ENCODE measurements at regions not wholly inside any gene's neighbourhood (a gene's known extent, or its start where the extent isn't known, plus 50 kb on each side); places are given as distances from the start of the nearest gene placed in this dataset.

GRCh38 chr2:137771064-137771463 lies 193.2 kb upstream of the HNMT start:
- Histone ChIP-seq H3K27ac (ENCODE audit: low read depth in 1 of 2, low read length in 2 of 2) (no peak overlapping the region), H3K4me3 (ENCODE audit: low read depth in 1 of 3, low read length in 3 of 3) (no peak overlapping the region), H3K4me1 (ENCODE audit: control insufficient read depth in 4 of 4, insufficient read depth in 4 of 4, low read length in 3 of 4) (no peaks in the 10 kb centered on the region), H3K36me3 (ENCODE audit: control insufficient read depth in 4 of 4, insufficient read depth in 3 of 4, low read depth in 1 of 4, low read length in 3 of 4) (no peaks in the 10 kb centered on the region), H3K9ac (ENCODE audit: low read depth in 1 of 2, low read length in 2 of 2) (no peak overlapping the region), H3K9me3 (ENCODE audit: control insufficient read depth in 4 of 4, low read length in 3 of 4) (no peaks in the 10 kb centered on the region), H3K27me3 (ENCODE audit: control insufficient read depth in 4 of 4, insufficient read depth in 4 of 4, low read length in 3 of 4) (no peaks in the 10 kb centered on the region)
- TF ChIP-seq, protein P1, sequence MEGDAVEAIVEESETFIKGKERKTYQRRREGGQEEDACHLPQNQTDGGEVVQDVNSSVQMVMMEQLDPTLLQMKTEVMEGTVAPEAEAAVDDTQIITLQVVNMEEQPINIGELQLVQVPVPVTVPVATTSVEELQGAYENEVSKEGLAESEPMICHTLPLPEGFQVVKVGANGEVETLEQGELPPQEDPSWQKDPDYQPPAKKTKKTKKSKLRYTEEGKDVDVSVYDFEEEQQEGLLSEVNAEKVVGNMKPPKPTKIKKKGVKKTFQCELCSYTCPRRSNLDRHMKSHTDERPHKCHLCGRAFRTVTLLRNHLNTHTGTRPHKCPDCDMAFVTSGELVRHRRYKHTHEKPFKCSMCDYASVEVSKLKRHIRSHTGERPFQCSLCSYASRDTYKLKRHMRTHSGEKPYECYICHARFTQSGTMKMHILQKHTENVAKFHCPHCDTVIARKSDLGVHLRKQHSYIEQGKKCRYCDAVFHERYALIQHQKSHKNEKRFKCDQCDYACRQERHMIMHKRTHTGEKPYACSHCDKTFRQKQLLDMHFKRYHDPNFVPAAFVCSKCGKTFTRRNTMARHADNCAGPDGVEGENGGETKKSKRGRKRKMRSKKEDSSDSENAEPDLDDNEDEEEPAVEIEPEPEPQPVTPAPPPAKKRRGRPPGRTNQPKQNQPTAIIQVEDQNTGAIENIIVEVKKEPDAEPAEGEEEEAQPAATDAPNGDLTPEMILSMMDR (IDR thresholded peaks at IDR 0.05; ENCODE audit: low read depth, low read length, missing input control): no peak
- 72% methylated on average over 1 of the region's 1 CpG for WGBS
- DNase-seq (ENCODE audit: low spot score): no peak

DNA sequence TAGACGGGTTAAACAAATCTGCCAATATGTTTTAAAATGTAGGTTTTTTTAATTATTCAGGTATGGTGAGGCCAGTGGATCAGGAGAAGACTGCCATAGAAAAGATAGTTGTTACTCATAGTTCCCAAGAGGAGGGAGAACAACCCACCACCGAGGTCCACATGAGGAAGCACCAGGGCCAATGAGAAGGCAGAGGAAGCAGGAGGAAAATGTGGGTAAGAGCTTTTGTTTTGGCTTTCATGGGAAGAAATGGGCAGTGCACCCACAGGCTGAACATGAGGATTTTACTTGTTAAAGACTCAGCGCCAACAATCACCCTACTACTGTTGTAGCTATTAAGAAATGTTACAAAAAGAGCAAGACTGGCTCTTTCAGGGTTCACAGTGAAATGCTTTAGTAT lies 191.8 kb upstream of the HNMT start:
- H3K4me3 ChIP-seq (ENCODE audit: low read depth in 1 of 3, low read length in 3 of 3): no peak overlapping the region
- no peak for DNase-seq (ENCODE audit: low spot score)
- no peak overlapping the region for H3K27ac ChIP-seq (ENCODE audit: low read depth in 1 of 2, low read length in 2 of 2)
- H3K9ac ChIP-seq (ENCODE audit: low read depth in 1 of 2, low read length in 2 of 2): no peak overlapping the region
- no peaks in the 10 kb centered on the region for H3K4me1 ChIP-seq (ENCODE audit: control insufficient read depth in 4 of 4, insufficient read depth in 4 of 4, low read length in 3 of 4)
- no peaks in the 10 kb centered on the region for H3K9me3 ChIP-seq (ENCODE audit: control insufficient read depth in 4 of 4, low read length in 3 of 4)
- WGBS: 73% methylated on average over 3 of the region's 3 CpGs
- TF ChIP-seq YY1 (IDR thresholded peaks at IDR 0.05): no peak
- TF ChIP-seq NR2F2 (IDR thresholded peaks at IDR 0.05): no peak
- TF ChIP-seq, protein P2, sequence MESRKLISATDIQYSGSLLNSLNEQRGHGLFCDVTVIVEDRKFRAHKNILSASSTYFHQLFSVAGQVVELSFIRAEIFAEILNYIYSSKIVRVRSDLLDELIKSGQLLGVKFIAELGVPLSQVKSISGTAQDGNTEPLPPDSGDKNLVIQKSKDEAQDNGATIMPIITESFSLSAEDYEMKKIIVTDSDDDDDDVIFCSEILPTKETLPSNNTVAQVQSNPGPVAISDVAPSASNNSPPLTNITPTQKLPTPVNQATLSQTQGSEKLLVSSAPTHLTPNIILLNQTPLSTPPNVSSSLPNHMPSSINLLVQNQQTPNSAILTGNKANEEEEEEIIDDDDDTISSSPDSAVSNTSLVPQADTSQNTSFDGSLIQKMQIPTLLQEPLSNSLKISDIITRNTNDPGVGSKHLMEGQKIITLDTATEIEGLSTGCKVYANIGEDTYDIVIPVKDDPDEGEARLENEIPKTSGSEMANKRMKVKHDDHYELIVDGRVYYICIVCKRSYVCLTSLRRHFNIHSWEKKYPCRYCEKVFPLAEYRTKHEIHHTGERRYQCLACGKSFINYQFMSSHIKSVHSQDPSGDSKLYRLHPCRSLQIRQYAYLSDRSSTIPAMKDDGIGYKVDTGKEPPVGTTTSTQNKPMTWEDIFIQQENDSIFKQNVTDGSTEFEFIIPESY (IDR thresholded peaks at IDR 0.05): no peak
- TF ChIP-seq, protein P3, sequence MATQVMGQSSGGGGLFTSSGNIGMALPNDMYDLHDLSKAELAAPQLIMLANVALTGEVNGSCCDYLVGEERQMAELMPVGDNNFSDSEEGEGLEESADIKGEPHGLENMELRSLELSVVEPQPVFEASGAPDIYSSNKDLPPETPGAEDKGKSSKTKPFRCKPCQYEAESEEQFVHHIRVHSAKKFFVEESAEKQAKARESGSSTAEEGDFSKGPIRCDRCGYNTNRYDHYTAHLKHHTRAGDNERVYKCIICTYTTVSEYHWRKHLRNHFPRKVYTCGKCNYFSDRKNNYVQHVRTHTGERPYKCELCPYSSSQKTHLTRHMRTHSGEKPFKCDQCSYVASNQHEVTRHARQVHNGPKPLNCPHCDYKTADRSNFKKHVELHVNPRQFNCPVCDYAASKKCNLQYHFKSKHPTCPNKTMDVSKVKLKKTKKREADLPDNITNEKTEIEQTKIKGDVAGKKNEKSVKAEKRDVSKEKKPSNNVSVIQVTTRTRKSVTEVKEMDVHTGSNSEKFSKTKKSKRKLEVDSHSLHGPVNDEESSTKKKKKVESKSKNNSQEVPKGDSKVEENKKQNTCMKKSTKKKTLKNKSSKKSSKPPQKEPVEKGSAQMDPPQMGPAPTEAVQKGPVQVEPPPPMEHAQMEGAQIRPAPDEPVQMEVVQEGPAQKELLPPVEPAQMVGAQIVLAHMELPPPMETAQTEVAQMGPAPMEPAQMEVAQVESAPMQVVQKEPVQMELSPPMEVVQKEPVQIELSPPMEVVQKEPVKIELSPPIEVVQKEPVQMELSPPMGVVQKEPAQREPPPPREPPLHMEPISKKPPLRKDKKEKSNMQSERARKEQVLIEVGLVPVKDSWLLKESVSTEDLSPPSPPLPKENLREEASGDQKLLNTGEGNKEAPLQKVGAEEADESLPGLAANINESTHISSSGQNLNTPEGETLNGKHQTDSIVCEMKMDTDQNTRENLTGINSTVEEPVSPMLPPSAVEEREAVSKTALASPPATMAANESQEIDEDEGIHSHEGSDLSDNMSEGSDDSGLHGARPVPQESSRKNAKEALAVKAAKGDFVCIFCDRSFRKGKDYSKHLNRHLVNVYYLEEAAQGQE (IDR thresholded peaks at IDR 0.05): no peak
- no peaks in the 10 kb centered on the region for H3K27me3 ChIP-seq (ENCODE audit: control insufficient read depth in 4 of 4, insufficient read depth in 4 of 4, low read length in 3 of 4)
- H3K36me3 ChIP-seq (ENCODE audit: control insufficient read depth in 4 of 4, insufficient read depth in 3 of 4, low read depth in 1 of 4, low read length in 3 of 4): no peaks in the 10 kb centered on the region

- 54% methylated on average over 3 of the region's 3 CpGs for WGBS
- no peak for DNase-seq (ENCODE audit: low spot score)
- TF ChIP-seq RXRA (IDR thresholded peaks at IDR 0.05) (no peak), FOXA1 (IDR thresholded peaks at IDR 0.05) (no peak), MAX (IDR thresholded peaks at IDR 0.05) (no peak), FOXA2 (IDR thresholded peaks at IDR 0.05) (no peak), EGR1 (IDR thresholded peaks at IDR 0.05; ENCODE audit: low read depth in 2 of 2) (no peak), YY1 (IDR thresholded peaks at IDR 0.05) (no peak), JUND (IDR thresholded peaks at IDR 0.05) (no peak), TAF1 (conservative IDR thresholded peaks at IDR 0.05) (no peak), RAD21 (IDR thresholded peaks at IDR 0.05) (no peak)
- TF ChIP-seq, protein P2 (IDR thresholded peaks at IDR 0.05): no peak
- TF ChIP-seq, protein P3 (IDR thresholded peaks at IDR 0.05): no peak
Measured at GRCh38 chr2:137775529-137775928, 188.7 kb upstream of the HNMT start.

More at GRCh38 chr2:137775529-137775928, 188.7 kb upstream of the HNMT start:
- H3K27me3 ChIP-seq (ENCODE audit: control insufficient read depth in 4 of 4, insufficient read depth in 4 of 4, low read length in 3 of 4): no peaks in the 10 kb centered on the region
- H3K9me3 ChIP-seq (ENCODE audit: control insufficient read depth in 4 of 4, low read length in 3 of 4): no peaks in the 10 kb centered on the region
- no peak overlapping the region for H3K27ac ChIP-seq (ENCODE audit: low read depth in 1 of 2, low read length in 2 of 2)
- no peak overlapping the region for H3K4me3 ChIP-seq (ENCODE audit: low read depth in 1 of 3, low read length in 3 of 3)
- H3K4me1 ChIP-seq (ENCODE audit: control insufficient read depth in 4 of 4, insufficient read depth in 4 of 4, low read length in 3 of 4): no peaks in the 10 kb centered on the region
- H3K36me3 ChIP-seq (ENCODE audit: control insufficient read depth in 4 of 4, insufficient read depth in 3 of 4, low read depth in 1 of 4, low read length in 3 of 4): no peaks in the 10 kb centered on the region
- H3K9ac ChIP-seq (ENCODE audit: low read depth in 1 of 2, low read length in 2 of 2): no peak overlapping the region
